Panc1 (cell line): ENCODE measurements at regions not wholly inside any gene's neighbourhood (a gene's known extent, or its start where the extent isn't known, plus 50 kb on each side); places are given as distances from the start of the nearest gene placed in this dataset.

Experiments used
- ATAC-seq: fragments of 200-7000 bp; cut with Tn5 transposase; 2 replicates; pipeline ENCODE4 v1.9.1; 2020; ENCODE audit warnings: mild to moderate bottlenecking, moderate library complexity
- BruUV-seq: library from RNA; stranded (reverse); fragments of 400-500 nt; replicated peaks from 2 replicates; lab custom pipeline; 2021; lab: Mats Ljungman, UMichigan
- CTCF ChIA-PET: fragments of 300-600 bp; sonication (Branson Sonifier 250); formaldehyde crosslinking; loops from one replicate; lab custom pipeline; 2022; ENCODE audit warnings: antibody characterized with exemption; lab: Charles Lee
- POLR2A ChIA-PET: fragments of 300-600 bp; sonication (Branson Sonifier 250); formaldehyde crosslinking; loops from one replicate; lab custom pipeline; 2022; ENCODE audit warnings: antibody characterized with exemption; lab: Charles Lee
- DNase-seq: peaks from one replicate; pipeline ENCODE4 v3.0.0-alpha.2; 2010; ENCODE audit warnings: low read depth, low spot score
- H3K27ac ChIP-seq: 2 replicates; pipeline ENCODE4 v1.5.1; 2011; ENCODE audit warnings: mild to moderate bottlenecking, low read length, inconsistent platforms
- H3K27me3 ChIP-seq: fragments of 200-500 bp; sonication (Bioruptor generic); 2 replicates; pipeline ENCODE4 v1.6.0; 2014; ENCODE audit warnings: low read length, inconsistent platforms; ENCODE audit not compliant: control insufficient read depth, insufficient read depth
- H3K36me3 ChIP-seq: fragments of 200-500 bp; sonication (Bioruptor generic); 2 replicates; pipeline ENCODE4 v1.5.1; 2014; ENCODE audit warnings: inconsistent platforms, mild to moderate bottlenecking, low read length, moderate library complexity; ENCODE audit not compliant: control insufficient read depth, insufficient read depth
- H3K4me1 ChIP-seq: 2 replicates; pipeline ENCODE4 v1.5.1; 2011; ENCODE audit warnings: inconsistent platforms, mild to moderate bottlenecking, low read length, moderate library complexity; ENCODE audit not compliant: control insufficient read depth, insufficient read depth
- H3K4me3 ChIP-seq, 2 experiments: 2 replicates each; pipeline ENCODE4 v1.5.1; 2011 to 2012; ENCODE audit warnings: low read depth in 2 of 2, low read length in 2 of 2, mild to moderate bottlenecking in 2 of 2, inconsistent platforms in 1 of 2, moderate library complexity in 1 of 2
- H3K9me3 ChIP-seq: fragments of 200-500 bp; sonication (Bioruptor generic); 2 replicates; pipeline ENCODE4 v1.5.1; 2014; ENCODE audit warnings: low read depth, mild to moderate bottlenecking, inconsistent platforms, low read length, moderate library complexity; ENCODE audit not compliant: control insufficient read depth, insufficient read depth
- POLR2AphosphoS5 ChIP-seq: IDR thresholded peaks from 2 replicates; pipeline ENCODE4 v1.6.1; 2012; ENCODE audit warnings: mild to moderate bottlenecking, low read depth, low read length, moderate library complexity
- SIN3A ChIP-seq: IDR thresholded peaks from 2 replicates; pipeline ENCODE4 v1.6.1; 2012; ENCODE audit warnings: low read depth, mild to moderate bottlenecking, low read length, moderate library complexity, borderline replicate concordance; ENCODE audit not compliant: insufficient read depth
- TCF7L2 ChIP-seq: IDR thresholded peaks from 2 replicates; pipeline ENCODE4 v1.6.1; 2011; ENCODE audit warnings: mild to moderate bottlenecking, low read depth, low read length, inconsistent platforms
- in situ Hi-C: cut with HindIII; loops from 2 replicates; pipeline ENCODE4 v1.10.0; 2016; ENCODE audit warnings: low sequenced_read_pairs, low pct_unique_long_range_greater_than_20kb
- intact Hi-C: fragments of 100-400 bp; cut with micrococcal nuclease; formaldehyde crosslinking; loops from one replicate; pipeline ENCODE4 v1.10.0; 2022; ENCODE audit not compliant: unreplicated experiment
- TF ChIP-seq, protein P1 (sequence below), 2 experiments: IDR thresholded peaks; 2 replicates each; pipeline ENCODE4 v1.6.1; 2011 to 2012; ENCODE audit warnings: low read depth in 2 of 2, control low read depth in 1 of 2, low read length in 1 of 2, mild to moderate bottlenecking in 1 of 2, moderate library complexity in 1 of 2; ENCODE audit not compliant: insufficient read depth in 1 of 2
- TF ChIP-seq, protein P2 (sequence below): fragments of 450-650 bp; IDR thresholded peaks from 2 replicates; pipeline ENCODE4 v1.5.1; 2017; ENCODE audit warnings: mild to moderate bottlenecking

DNA sequence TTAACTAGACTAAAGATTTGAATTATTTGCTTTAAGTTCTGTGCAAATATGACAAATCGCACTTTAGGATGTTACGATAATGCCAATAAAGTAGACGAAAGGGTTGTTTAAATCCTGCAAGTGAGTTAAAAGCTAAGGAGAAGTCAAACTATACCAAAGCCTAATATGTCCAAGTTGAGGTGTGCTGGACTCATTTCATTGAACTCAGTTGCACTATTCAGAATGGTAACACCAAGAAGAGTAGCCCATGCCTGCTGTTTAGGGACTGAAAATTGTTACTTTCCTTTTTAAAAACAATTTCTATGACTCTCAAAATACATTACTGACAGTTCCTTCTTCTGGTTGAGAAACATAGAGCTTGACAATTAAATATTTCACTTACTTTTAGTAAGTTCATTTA, 766.3 kb downstream of the DNAJB9 start:
- Histone ChIP-seq H3K4me1 (no peaks in the 10 kb centered on the region), H3K27me3 (no peaks in the 10 kb centered on the region), H3K4me3 (no peak overlapping the region), H3K9me3 (no peaks in the 10 kb centered on the region), H3K36me3 (no peaks in the 10 kb centered on the region), H3K27ac (no peak overlapping the region)
- TF ChIP-seq, protein P1, sequence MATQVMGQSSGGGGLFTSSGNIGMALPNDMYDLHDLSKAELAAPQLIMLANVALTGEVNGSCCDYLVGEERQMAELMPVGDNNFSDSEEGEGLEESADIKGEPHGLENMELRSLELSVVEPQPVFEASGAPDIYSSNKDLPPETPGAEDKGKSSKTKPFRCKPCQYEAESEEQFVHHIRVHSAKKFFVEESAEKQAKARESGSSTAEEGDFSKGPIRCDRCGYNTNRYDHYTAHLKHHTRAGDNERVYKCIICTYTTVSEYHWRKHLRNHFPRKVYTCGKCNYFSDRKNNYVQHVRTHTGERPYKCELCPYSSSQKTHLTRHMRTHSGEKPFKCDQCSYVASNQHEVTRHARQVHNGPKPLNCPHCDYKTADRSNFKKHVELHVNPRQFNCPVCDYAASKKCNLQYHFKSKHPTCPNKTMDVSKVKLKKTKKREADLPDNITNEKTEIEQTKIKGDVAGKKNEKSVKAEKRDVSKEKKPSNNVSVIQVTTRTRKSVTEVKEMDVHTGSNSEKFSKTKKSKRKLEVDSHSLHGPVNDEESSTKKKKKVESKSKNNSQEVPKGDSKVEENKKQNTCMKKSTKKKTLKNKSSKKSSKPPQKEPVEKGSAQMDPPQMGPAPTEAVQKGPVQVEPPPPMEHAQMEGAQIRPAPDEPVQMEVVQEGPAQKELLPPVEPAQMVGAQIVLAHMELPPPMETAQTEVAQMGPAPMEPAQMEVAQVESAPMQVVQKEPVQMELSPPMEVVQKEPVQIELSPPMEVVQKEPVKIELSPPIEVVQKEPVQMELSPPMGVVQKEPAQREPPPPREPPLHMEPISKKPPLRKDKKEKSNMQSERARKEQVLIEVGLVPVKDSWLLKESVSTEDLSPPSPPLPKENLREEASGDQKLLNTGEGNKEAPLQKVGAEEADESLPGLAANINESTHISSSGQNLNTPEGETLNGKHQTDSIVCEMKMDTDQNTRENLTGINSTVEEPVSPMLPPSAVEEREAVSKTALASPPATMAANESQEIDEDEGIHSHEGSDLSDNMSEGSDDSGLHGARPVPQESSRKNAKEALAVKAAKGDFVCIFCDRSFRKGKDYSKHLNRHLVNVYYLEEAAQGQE (IDR thresholded peaks at IDR 0.05; ENCODE audit: insufficient read depth in 1 of 2, low read depth in 2 of 2, low read length in 1 of 2) = no peak
- TF ChIP-seq POLR2AphosphoS5 (no peak), TCF7L2 (no peak), SIN3A (no peak)
- TF ChIP-seq, protein P2, sequence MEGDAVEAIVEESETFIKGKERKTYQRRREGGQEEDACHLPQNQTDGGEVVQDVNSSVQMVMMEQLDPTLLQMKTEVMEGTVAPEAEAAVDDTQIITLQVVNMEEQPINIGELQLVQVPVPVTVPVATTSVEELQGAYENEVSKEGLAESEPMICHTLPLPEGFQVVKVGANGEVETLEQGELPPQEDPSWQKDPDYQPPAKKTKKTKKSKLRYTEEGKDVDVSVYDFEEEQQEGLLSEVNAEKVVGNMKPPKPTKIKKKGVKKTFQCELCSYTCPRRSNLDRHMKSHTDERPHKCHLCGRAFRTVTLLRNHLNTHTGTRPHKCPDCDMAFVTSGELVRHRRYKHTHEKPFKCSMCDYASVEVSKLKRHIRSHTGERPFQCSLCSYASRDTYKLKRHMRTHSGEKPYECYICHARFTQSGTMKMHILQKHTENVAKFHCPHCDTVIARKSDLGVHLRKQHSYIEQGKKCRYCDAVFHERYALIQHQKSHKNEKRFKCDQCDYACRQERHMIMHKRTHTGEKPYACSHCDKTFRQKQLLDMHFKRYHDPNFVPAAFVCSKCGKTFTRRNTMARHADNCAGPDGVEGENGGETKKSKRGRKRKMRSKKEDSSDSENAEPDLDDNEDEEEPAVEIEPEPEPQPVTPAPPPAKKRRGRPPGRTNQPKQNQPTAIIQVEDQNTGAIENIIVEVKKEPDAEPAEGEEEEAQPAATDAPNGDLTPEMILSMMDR = no peak
- DNase-seq = no peak
- intact Hi-C loops = no loop called here
- ATAC-seq = no peak
- ChIA-PET CTCF (no interaction called here), POLR2A (no interaction called here)
- no TSS peak for BruUV-seq
- in situ Hi-C loops = no loop called here

DNA sequence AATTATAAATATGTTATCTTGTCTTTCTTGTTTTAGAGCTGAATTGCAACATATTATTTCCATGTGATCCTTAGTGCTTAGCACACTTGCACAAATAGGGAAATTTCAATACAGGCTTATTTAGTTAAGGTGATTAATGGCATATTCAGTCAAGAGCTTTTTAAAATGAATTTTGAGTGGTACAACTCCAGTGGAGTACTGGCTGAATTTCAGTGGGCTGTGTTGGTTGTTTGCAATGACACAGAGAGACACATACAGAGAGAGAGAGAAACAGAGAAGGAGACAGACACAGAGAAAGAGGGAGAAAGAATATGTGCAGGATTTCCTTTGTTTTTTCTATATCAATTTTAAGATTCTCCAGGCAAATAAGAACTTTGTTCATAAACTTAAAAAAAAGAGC, 766.9 kb downstream of the DNAJB9 start:
- intact Hi-C loops = no loop called here
- CTCF ChIA-PET = no interaction called here
- in situ Hi-C loops = no loop called here
- Histone ChIP-seq H3K9me3 (no peaks in the 10 kb centered on the region), H3K27ac (no peak overlapping the region), H3K4me3 (no peak overlapping the region), H3K4me1 (no peaks in the 10 kb centered on the region), H3K27me3 (no peaks in the 10 kb centered on the region), H3K36me3 (no peaks in the 10 kb centered on the region)
- ATAC-seq = no peak
- POLR2A ChIA-PET = no interaction called here
- BruUV-seq = no TSS peak
- TF ChIP-seq SIN3A = no peak
- TF ChIP-seq, protein P1 (IDR thresholded peaks at IDR 0.05; ENCODE audit: insufficient read depth in 1 of 2, low read depth in 2 of 2, low read length in 1 of 2) = no peak
- no peak for TF ChIP-seq POLR2AphosphoS5
- no peak for TF ChIP-seq TCF7L2
- TF ChIP-seq, protein P2 = no peak
- no peak for DNase-seq
